HL-60 (cell line): ENCODE measurements at regions not wholly inside any gene's neighbourhood (a gene's known extent, or its start where the extent isn't known, plus 50 kb on each side); places are given as distances from the start of the nearest gene placed in this dataset.

Experiments used
- POLR2AphosphoS5 ChIP-seq: IDR thresholded peaks from 2 replicates; pipeline ENCODE4 v1.6.1; 2012; ENCODE audit warnings: low read depth
- TF ChIP-seq, protein P1 (sequence below): IDR thresholded peaks from one replicate; pipeline ENCODE4 v1.5.1; 2011; ENCODE audit warnings: low read length, control low read depth, inconsistent platforms; ENCODE audit not compliant: insufficient read depth

DNA sequence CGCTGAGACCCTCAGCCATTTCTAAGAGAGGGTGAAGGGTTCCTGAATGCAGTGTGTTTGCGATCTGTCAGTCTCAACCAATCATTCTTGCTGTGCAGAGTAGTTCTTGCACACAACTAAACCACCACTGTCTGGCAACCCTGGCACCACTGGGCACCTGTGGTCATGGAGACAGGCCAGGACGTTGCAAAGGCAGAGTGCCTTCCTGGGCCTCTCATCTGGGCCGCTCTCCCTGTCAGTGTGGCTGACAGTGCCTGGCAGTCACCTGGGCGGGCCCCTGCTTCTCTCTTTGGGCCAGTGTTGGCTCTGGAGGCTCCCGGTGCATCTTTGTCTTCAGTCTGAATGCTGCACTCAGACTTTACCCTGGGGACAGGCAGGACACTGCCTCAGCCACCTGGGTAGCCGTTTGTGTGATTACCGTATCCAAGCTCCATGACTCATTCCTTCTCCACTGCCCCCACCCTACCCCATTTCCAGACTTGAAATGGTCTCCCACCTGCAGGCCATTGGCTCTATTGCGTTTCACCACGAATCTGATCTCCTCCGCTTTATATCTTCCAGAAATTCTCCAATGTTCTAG is 104.6 kb upstream of the KLF13 start:
- TF ChIP-seq, protein P1, sequence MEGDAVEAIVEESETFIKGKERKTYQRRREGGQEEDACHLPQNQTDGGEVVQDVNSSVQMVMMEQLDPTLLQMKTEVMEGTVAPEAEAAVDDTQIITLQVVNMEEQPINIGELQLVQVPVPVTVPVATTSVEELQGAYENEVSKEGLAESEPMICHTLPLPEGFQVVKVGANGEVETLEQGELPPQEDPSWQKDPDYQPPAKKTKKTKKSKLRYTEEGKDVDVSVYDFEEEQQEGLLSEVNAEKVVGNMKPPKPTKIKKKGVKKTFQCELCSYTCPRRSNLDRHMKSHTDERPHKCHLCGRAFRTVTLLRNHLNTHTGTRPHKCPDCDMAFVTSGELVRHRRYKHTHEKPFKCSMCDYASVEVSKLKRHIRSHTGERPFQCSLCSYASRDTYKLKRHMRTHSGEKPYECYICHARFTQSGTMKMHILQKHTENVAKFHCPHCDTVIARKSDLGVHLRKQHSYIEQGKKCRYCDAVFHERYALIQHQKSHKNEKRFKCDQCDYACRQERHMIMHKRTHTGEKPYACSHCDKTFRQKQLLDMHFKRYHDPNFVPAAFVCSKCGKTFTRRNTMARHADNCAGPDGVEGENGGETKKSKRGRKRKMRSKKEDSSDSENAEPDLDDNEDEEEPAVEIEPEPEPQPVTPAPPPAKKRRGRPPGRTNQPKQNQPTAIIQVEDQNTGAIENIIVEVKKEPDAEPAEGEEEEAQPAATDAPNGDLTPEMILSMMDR, result no peak
- TF ChIP-seq POLR2AphosphoS5, result no peak
